ENCODE measurements at regions not wholly inside any gene's neighbourhood (a gene's known extent, or its start where the extent isn't known, plus 50 kb on each side); places are given as distances from the start of the nearest gene placed in this dataset.

DNA sequence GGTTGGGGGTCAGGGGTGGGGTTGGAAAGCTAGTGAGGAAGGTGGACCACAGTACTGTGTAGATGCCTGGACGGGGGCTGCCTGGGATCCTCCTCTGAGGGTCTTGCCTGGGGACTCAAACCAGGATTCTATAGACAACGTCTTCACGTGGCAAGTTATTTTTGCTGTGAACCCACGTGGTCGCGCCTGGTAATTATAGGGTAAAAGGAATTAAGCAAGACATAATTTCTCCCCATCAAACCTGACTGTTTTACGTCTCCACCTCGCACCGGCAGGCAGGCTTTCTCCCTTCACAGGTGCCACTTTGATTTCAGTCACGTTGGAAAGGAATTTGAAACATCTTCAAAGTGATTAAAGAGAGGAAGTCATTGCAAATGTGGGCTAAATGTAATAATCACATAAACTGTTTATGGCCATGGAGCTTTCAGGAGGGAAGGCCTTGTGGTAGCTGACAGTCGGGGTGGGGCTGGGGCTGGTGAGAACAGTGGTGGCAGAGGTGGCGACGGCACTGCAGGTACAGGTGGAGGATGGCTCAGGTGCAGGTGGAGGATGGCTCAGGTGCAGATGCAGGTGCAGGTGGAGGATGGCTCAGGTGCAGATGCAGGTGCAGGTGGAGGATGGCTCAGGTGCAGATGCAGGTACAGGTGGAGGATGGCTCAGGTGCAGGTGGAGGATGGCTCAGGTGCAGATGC is 197.1 kb upstream of the NLRP1 start:
- TF ChIP-seq POLR2AphosphoS5 (IDR thresholded peaks at IDR 0.05; ENCODE audit: low read depth, low read length) (no peak), TAF1 (IDR thresholded peaks at IDR 0.05; ENCODE audit: borderline replicate concordance, insufficient read depth, low read length) (no peak), SIN3A (IDR thresholded peaks at IDR 0.05; ENCODE audit: borderline replicate concordance, insufficient read depth, low read length) (no peak), FOXP2 (optimal IDR thresholded peaks at IDR 0.05; ENCODE audit: borderline replicate concordance, extremely low read depth, extremely low read length, insufficient read depth) (no peak)
- TF ChIP-seq, protein P1, sequence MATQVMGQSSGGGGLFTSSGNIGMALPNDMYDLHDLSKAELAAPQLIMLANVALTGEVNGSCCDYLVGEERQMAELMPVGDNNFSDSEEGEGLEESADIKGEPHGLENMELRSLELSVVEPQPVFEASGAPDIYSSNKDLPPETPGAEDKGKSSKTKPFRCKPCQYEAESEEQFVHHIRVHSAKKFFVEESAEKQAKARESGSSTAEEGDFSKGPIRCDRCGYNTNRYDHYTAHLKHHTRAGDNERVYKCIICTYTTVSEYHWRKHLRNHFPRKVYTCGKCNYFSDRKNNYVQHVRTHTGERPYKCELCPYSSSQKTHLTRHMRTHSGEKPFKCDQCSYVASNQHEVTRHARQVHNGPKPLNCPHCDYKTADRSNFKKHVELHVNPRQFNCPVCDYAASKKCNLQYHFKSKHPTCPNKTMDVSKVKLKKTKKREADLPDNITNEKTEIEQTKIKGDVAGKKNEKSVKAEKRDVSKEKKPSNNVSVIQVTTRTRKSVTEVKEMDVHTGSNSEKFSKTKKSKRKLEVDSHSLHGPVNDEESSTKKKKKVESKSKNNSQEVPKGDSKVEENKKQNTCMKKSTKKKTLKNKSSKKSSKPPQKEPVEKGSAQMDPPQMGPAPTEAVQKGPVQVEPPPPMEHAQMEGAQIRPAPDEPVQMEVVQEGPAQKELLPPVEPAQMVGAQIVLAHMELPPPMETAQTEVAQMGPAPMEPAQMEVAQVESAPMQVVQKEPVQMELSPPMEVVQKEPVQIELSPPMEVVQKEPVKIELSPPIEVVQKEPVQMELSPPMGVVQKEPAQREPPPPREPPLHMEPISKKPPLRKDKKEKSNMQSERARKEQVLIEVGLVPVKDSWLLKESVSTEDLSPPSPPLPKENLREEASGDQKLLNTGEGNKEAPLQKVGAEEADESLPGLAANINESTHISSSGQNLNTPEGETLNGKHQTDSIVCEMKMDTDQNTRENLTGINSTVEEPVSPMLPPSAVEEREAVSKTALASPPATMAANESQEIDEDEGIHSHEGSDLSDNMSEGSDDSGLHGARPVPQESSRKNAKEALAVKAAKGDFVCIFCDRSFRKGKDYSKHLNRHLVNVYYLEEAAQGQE (IDR thresholded peaks at IDR 0.05; ENCODE audit: insufficient read depth in 1 of 2, low read depth in 2 of 2, low read length in 2 of 2), result no peak
